ENCODE measurements at regions not wholly inside any gene's neighbourhood (a gene's known extent, or its start where the extent isn't known, plus 50 kb on each side); places are given as distances from the start of the nearest gene placed in this dataset.

DNA sequence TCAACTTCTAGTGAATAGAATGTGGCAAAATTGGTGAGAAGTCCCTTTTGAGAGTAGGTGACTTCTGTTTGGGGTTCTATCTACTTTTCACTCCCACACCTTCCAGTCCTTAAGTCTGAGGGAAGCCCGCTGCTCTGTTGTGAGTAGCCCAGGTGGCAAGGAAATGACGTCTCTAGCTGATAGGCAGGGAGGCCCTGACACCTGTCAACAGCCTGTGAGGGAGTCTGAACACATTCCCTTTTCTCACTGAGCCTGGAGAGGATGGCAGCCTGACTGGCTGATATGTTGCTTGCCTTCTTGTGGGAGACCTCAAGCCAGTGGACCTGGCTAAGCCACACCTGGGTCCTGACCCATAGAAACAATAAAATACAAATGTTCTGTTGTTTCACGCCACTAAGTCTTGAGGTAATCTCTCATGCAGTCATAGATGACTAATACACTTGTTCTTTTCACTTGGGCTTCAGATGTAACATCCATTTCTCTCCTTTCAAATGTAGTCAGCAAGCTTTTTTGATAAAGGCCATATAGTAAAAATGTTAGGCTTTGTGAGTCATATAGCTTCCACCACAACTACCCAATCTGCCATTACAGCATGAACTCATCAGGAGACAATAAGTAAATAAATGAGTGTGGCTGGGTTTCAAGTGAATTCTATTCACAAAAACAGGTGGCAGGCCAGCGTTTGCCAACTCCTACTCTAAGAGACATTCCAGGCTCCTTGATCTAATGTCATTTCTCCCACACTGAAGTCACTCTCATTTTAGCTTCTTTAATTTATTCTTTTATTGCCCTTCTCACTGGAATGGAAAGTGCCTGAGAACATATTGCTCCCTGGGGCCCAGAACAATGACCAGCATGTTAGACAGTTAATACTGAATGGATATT is 265.1 kb upstream of the MAD2L1 start:
- ATAC-seq (replicated peaks in 1 of 4): no peak
- Histone ChIP-seq H3K9me3 (no peaks in the 10 kb centered on the region), H3K4me1 (ENCODE audit: control insufficient read depth in 1 of 2, extremely low read depth in 1 of 2, insufficient read depth in 2 of 2, low read length in 2 of 2) (no peaks in the 10 kb centered on the region), H3K27me3 (replicated peaks in 1 of 2; ENCODE audit: control insufficient read depth in 2 of 2, extremely low read depth in 1 of 2, insufficient read depth in 2 of 2, low read length in 1 of 2) (no peaks in the 10 kb centered on the region), H3K36me3 (ENCODE audit: control insufficient read depth in 2 of 2, extremely low read depth in 1 of 2, insufficient read depth in 1 of 2, low read length in 1 of 2) (no peaks in the 10 kb centered on the region), H3K27ac (ENCODE audit: low read length) (no peak overlapping the region), H3K4me3 (ENCODE audit: control insufficient read depth in 1 of 2, extremely low read depth in 1 of 2, low read length in 1 of 2) (no peak overlapping the region)
- ChIA-PET CTCF (no interaction called here), POLR2A (no interaction called here)
- no peaks in the 10 kb centered on the region for H3K27me3 Mint-ChIP-seq
- no peak overlapping the region for H3K27ac Mint-ChIP-seq
- no peaks in the 10 kb centered on the region for H3K9me3 Mint-ChIP-seq
- DNase-seq: no peak
- H3K4me3 Mint-ChIP-seq: no peak overlapping the region
- no peaks in the 10 kb centered on the region for H3K36me3 Mint-ChIP-seq
- WGBS (ENCODE audit: insufficient coverage): no CpG with 5 or more reads among the region's 4 CpGs
- H3K4me1 Mint-ChIP-seq: no peaks in the 10 kb centered on the region

GRCh38 chr4:120329386-120329785 is 262.7 kb upstream of the MAD2L1 start:
- ATAC-seq (replicated peaks in 1 of 4) (no peak), DNase-seq (no peak)
- Histone ChIP-seq H3K36me3 (ENCODE audit: control insufficient read depth in 2 of 2, extremely low read depth in 1 of 2, insufficient read depth in 1 of 2, low read length in 1 of 2) (no peaks in the 10 kb centered on the region), H3K27me3 (replicated peaks in 1 of 2; ENCODE audit: control insufficient read depth in 2 of 2, extremely low read depth in 1 of 2, insufficient read depth in 2 of 2, low read length in 1 of 2) (no peaks in the 10 kb centered on the region), H3K4me3 (ENCODE audit: control insufficient read depth in 1 of 2, extremely low read depth in 1 of 2, low read length in 1 of 2) (no peak overlapping the region), H3K27ac (ENCODE audit: low read length) (no peak overlapping the region), H3K4me1 (ENCODE audit: control insufficient read depth in 1 of 2, extremely low read depth in 1 of 2, insufficient read depth in 2 of 2, low read length in 2 of 2) (no peaks in the 10 kb centered on the region), H3K9me3 (no peaks in the 10 kb centered on the region)
- ChIA-PET CTCF (no interaction called here), POLR2A (no interaction called here)
- no peak overlapping the region for H3K4me3 Mint-ChIP-seq
- H3K27ac Mint-ChIP-seq: no peak overlapping the region
- H3K9me3 Mint-ChIP-seq: no peaks in the 10 kb centered on the region
- 100% methylated on average over 1 of the region's 1 CpG for WGBS (ENCODE audit: insufficient coverage)
- H3K36me3 Mint-ChIP-seq: no peaks in the 10 kb centered on the region
- H3K27me3 Mint-ChIP-seq: no peaks in the 10 kb centered on the region
- H3K4me1 Mint-ChIP-seq: no peaks in the 10 kb centered on the region

- no peaks in the 10 kb centered on the region for H3K36me3 ChIP-seq (ENCODE audit: control insufficient read depth in 2 of 2, extremely low read depth in 1 of 2, insufficient read depth in 1 of 2, low read length in 1 of 2)
- CTCF ChIA-PET: no interaction called here
Observed at GRCh38 chr4:120327276-120327675, 260.6 kb upstream of the MAD2L1 start.

DNA sequence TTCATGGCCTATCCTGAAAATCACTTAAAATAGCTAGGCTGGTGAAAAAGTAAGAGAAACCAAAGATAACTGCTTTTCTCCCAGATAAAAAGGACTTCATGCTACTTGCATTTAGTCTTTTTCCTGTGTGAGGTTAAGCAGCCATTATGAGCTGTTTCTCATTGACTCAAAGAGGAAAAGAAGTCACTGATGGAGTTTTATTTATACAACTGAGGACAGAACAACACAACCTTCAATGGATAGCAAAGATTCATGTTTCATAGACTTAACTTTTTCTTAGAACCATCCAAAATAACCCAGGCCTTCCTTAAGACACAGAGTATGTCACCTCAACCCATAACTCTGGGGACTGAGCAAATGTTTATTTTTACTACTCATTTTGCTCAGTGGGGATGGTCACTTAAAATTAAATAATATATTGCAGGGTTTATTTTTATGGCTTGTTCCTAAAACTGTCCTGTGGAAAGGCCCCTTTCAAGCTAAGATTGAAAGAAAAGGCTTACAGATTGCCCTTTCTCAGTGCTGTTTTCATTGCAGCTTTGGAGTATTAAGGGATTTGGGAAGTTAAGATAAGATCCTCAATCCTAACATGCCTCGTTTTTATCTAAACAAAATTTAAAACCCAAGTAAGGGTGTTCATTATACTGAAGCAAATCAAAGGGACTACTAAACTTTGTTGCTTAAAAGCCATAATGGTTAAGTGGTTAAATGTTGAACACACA is 252.6 kb upstream of the MAD2L1 start:
- no peaks in the 10 kb centered on the region for H3K9me3 ChIP-seq
- CTCF ChIA-PET: no interaction called here
- H3K36me3 ChIP-seq (ENCODE audit: control insufficient read depth in 2 of 2, extremely low read depth in 1 of 2, insufficient read depth in 1 of 2, low read length in 1 of 2): no peaks in the 10 kb centered on the region
- H3K27me3 Mint-ChIP-seq: peaks cover 0 to 7% of the 10 kb centered on the region in 2 donors
- no peaks in the 10 kb centered on the region for H3K36me3 Mint-ChIP-seq
- WGBS (ENCODE audit: insufficient coverage): no CpG with 5 or more reads among the region's 1 CpG
- no peak for DNase-seq
- no peaks in the 10 kb centered on the region for H3K4me1 Mint-ChIP-seq
- no peak overlapping the region for H3K27ac Mint-ChIP-seq
- POLR2A ChIA-PET: no interaction called here
- H3K27me3 ChIP-seq (replicated peaks in 1 of 2; ENCODE audit: control insufficient read depth in 2 of 2, extremely low read depth in 1 of 2, insufficient read depth in 2 of 2, low read length in 1 of 2): no peaks in the 10 kb centered on the region
- no peak overlapping the region for H3K4me3 ChIP-seq (ENCODE audit: control insufficient read depth in 1 of 2, extremely low read depth in 1 of 2, low read length in 1 of 2)
- H3K4me1 ChIP-seq (ENCODE audit: control insufficient read depth in 1 of 2, extremely low read depth in 1 of 2, insufficient read depth in 2 of 2, low read length in 2 of 2): no peaks in the 10 kb centered on the region
- no peak for ATAC-seq (replicated peaks in 1 of 4)
- no peak overlapping the region for H3K27ac ChIP-seq (ENCODE audit: low read length)
- H3K9me3 Mint-ChIP-seq: peaks cover 0 to 3% (median 3%) of the 10 kb centered on the region in 3 donors
- H3K4me3 Mint-ChIP-seq: no peak overlapping the region

More at GRCh38 chr4:120327276-120327675, 260.6 kb upstream of the MAD2L1 start:
- H3K4me3 Mint-ChIP-seq: no peak overlapping the region
- POLR2A ChIA-PET: no interaction called here
- H3K9me3 ChIP-seq: no peaks in the 10 kb centered on the region
- no peak for ATAC-seq (replicated peaks in 1 of 4)
- H3K27me3 ChIP-seq (replicated peaks in 1 of 2; ENCODE audit: control insufficient read depth in 2 of 2, extremely low read depth in 1 of 2, insufficient read depth in 2 of 2, low read length in 1 of 2): no peaks in the 10 kb centered on the region
- H3K9me3 Mint-ChIP-seq: no peaks in the 10 kb centered on the region
- H3K36me3 Mint-ChIP-seq: no peaks in the 10 kb centered on the region
- no peak for DNase-seq
- H3K4me1 Mint-ChIP-seq: no peaks in the 10 kb centered on the region
- H3K27me3 Mint-ChIP-seq: peaks cover 0 to 3% of the 10 kb centered on the region in 2 donors
- H3K4me3 ChIP-seq (ENCODE audit: control insufficient read depth in 1 of 2, extremely low read depth in 1 of 2, low read length in 1 of 2): no peak overlapping the region
- no peak overlapping the region for H3K27ac ChIP-seq (ENCODE audit: low read length)
- no peaks in the 10 kb centered on the region for H3K4me1 ChIP-seq (ENCODE audit: control insufficient read depth in 1 of 2, extremely low read depth in 1 of 2, insufficient read depth in 2 of 2, low read length in 2 of 2)
- no peak overlapping the region for H3K27ac Mint-ChIP-seq

- POLR2A ChIA-PET: no interaction called here
- peaks cover 0 to 7% of the 10 kb centered on the region in 2 donors for H3K27me3 Mint-ChIP-seq
- H3K4me3 ChIP-seq (ENCODE audit: control insufficient read depth in 1 of 2, extremely low read depth in 1 of 2, low read length in 1 of 2): no peak overlapping the region
- H3K36me3 ChIP-seq (ENCODE audit: control insufficient read depth in 2 of 2, extremely low read depth in 1 of 2, insufficient read depth in 1 of 2, low read length in 1 of 2): no peaks in the 10 kb centered on the region
- no peak overlapping the region for H3K27ac Mint-ChIP-seq
- WGBS (ENCODE audit: insufficient coverage): 14% methylated on average over 1 of the region's 5 CpGs
- H3K27ac ChIP-seq (ENCODE audit: low read length): no peak overlapping the region
- H3K36me3 Mint-ChIP-seq: no peaks in the 10 kb centered on the region
- H3K4me3 Mint-ChIP-seq: no peak overlapping the region
- ATAC-seq (replicated peaks in 1 of 4) (no peak), DNase-seq (no peak)
- no peaks in the 10 kb centered on the region for H3K4me1 Mint-ChIP-seq
- peaks cover 0 to 4% (median 4%) of the 10 kb centered on the region in 3 donors for H3K9me3 Mint-ChIP-seq
- CTCF ChIA-PET: no interaction called here
- no peaks in the 10 kb centered on the region for H3K9me3 ChIP-seq
- no peaks in the 10 kb centered on the region for H3K4me1 ChIP-seq (ENCODE audit: control insufficient read depth in 1 of 2, extremely low read depth in 1 of 2, insufficient read depth in 2 of 2, low read length in 2 of 2)
- H3K27me3 ChIP-seq (replicated peaks in 1 of 2; ENCODE audit: control insufficient read depth in 2 of 2, extremely low read depth in 1 of 2, insufficient read depth in 2 of 2, low read length in 1 of 2): no peaks in the 10 kb centered on the region
Observed at GRCh38 chr4:120318196-120318846, 251.7 kb upstream of the MAD2L1 start.

DNA sequence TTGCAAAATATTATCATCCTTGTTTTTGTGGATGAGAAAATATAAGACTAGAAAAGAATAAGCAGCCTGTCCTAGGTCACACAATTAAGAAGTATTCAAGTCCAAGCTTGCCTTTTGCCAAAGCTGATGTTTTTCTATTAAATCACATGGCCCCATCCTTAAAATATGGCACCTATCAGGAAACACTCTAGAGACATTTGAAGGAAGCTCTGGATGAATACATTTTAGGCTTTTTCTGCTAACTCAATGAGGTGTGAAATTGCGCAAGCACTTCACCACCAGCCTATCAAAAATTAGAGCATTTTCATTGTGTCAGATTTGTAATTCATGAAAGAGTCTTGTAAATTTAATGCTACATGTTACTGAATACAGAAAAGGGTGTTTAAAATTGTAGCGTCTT is 251.1 kb upstream of the MAD2L1 start:
- Histone ChIP-seq H3K27ac (ENCODE audit: low read length) (no peak overlapping the region), H3K4me3 (ENCODE audit: control insufficient read depth in 1 of 2, extremely low read depth in 1 of 2, low read length in 1 of 2) (no peak overlapping the region), H3K4me1 (ENCODE audit: control insufficient read depth in 1 of 2, extremely low read depth in 1 of 2, insufficient read depth in 2 of 2, low read length in 2 of 2) (no peaks in the 10 kb centered on the region), H3K9me3 (no peaks in the 10 kb centered on the region), H3K36me3 (ENCODE audit: control insufficient read depth in 2 of 2, extremely low read depth in 1 of 2, insufficient read depth in 1 of 2, low read length in 1 of 2) (no peaks in the 10 kb centered on the region), H3K27me3 (replicated peaks in 1 of 2; ENCODE audit: control insufficient read depth in 2 of 2, extremely low read depth in 1 of 2, insufficient read depth in 2 of 2, low read length in 1 of 2) (no peaks in the 10 kb centered on the region)
- H3K27ac Mint-ChIP-seq: no peak overlapping the region
- no CpG with 5 or more reads among the region's 2 CpGs for WGBS (ENCODE audit: insufficient coverage)
- H3K9me3 Mint-ChIP-seq: peaks cover 0 to 4% (median 4%) of the 10 kb centered on the region in 3 donors
- ChIA-PET POLR2A (no interaction called here), CTCF (no interaction called here)
- no peak for ATAC-seq (replicated peaks in 1 of 4)
- H3K27me3 Mint-ChIP-seq: peaks cover 0 to 6% of the 10 kb centered on the region in 2 donors
- DNase-seq: no peak
- H3K4me1 Mint-ChIP-seq: no peaks in the 10 kb centered on the region
- H3K36me3 Mint-ChIP-seq: no peaks in the 10 kb centered on the region
- no peak overlapping the region for H3K4me3 Mint-ChIP-seq
